ENCODE measurements at regions not wholly inside any gene's neighbourhood (a gene's known extent, or its start where the extent isn't known, plus 50 kb on each side); places are given as distances from the start of the nearest gene placed in this dataset.
A peak's percentile ranks its signal among the peaks of the same experiment; 100 is the strongest.
"Not testable (repeated sequence)": the region's sequence is repeated elsewhere in the genome, so short reads cannot be mapped to it uniquely, and the experiment has no call there.

GRCh38 chr15:60254416-60254815 lies 143.4 kb downstream of the ANXA2 start:
- no peak overlapping the region for H3K4me3 Mint-ChIP-seq
- no peak overlapping the region for H3K27ac Mint-ChIP-seq
- intact Hi-C loops (cut with micrococcal nuclease) = no loop called here
- no peak for DNase-seq
- peaks cover 62% of the 10 kb centered on the region for H3K27me3 Mint-ChIP-seq
- peaks cover 7% of the 10 kb centered on the region for H3K4me1 Mint-ChIP-seq
- H3K9me3 Mint-ChIP-seq = no peaks in the 10 kb centered on the region
- H3K36me3 Mint-ChIP-seq (ENCODE audit: low read depth) = no peaks in the 10 kb centered on the region

- peaks cover 7% of the 10 kb centered on the region for H3K4me1 Mint-ChIP-seq
- H3K4me3 Mint-ChIP-seq = no peak overlapping the region
- H3K9me3 Mint-ChIP-seq = no peaks in the 10 kb centered on the region
- H3K27ac Mint-ChIP-seq = no peak overlapping the region
- H3K27me3 Mint-ChIP-seq = peaks cover 66% of the 10 kb centered on the region
- DNase-seq = peak; percentile 77
- intact Hi-C loops (cut with micrococcal nuclease) = loop anchor here (5.0 kb wide), 1 partner anchor 338 kb away; no protein-coding TSS in a partner anchor
- no peaks in the 10 kb centered on the region for H3K36me3 Mint-ChIP-seq (ENCODE audit: low read depth)
These were observed 142.4 kb downstream of the ANXA2 start for GRCh38 chr15:60255390-60255789.

GRCh38 chr15:60257591-60258159 lies 140.1 kb downstream of the ANXA2 start:
- Mint-ChIP-seq H3K27ac (peak overlapping the region; percentile 3), H3K27me3 (peaks cover 49% of the 10 kb centered on the region), H3K9me3 (no peaks in the 10 kb centered on the region), H3K36me3 (ENCODE audit: low read depth) (no peaks in the 10 kb centered on the region), H3K4me1 (peaks cover 7% of the 10 kb centered on the region), H3K4me3 (no peak overlapping the region)
- intact Hi-C loops (cut with micrococcal nuclease) = loop anchor here (5.0 kb wide), 1 partner anchor 340 kb away; no protein-coding TSS in a partner anchor
- DNase-seq = no peak

DNA sequence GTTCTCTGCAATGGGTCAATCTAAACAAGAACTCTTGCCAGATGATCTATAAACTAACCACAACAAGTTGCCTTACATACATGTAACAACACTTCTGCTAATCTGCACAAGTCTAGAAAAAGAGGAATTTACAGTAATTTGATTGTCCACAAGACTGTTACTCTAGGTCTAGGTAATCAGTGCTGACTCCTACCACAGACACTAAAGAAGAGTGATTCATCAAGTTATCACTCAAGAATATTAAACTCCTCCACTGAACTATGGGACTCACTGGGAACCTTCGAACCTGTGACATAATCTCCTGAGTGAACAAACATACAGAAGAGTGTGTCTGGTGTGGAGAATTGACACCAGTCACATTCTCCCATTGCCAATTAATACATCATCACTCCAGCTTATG lies 138.3 kb downstream of the ANXA2 start:
- Mint-ChIP-seq H3K27ac (no peak overlapping the region), H3K4me1 (peaks cover 7% of the 10 kb centered on the region), H3K36me3 (ENCODE audit: low read depth) (no peaks in the 10 kb centered on the region), H3K27me3 (peaks cover 40% of the 10 kb centered on the region), H3K4me3 (no peak overlapping the region), H3K9me3 (no peaks in the 10 kb centered on the region)
- no peak for DNase-seq
- intact Hi-C loops (cut with micrococcal nuclease) = loop anchor here (5.0 kb wide), 1 partner anchor 342 kb away; no protein-coding TSS in a partner anchor

- intact Hi-C loops (cut with micrococcal nuclease) = no loop called here
- Mint-ChIP-seq H3K27me3 (peaks cover 46% of the 10 kb centered on the region), H3K4me3 (no peak overlapping the region), H3K36me3 (ENCODE audit: low read depth) (no peaks in the 10 kb centered on the region), H3K27ac (no peak overlapping the region), H3K9me3 (no peaks in the 10 kb centered on the region), H3K4me1 (no peaks in the 10 kb centered on the region)
- no peak for DNase-seq
These were observed 133.7 kb downstream of the ANXA2 start for GRCh38 chr15:60264088-60264487.

- H3K27ac Mint-ChIP-seq = no peak overlapping the region
- no peak for DNase-seq
- intact Hi-C loops (cut with micrococcal nuclease) = no loop called here
- H3K4me3 Mint-ChIP-seq = no peak overlapping the region
- no peaks in the 10 kb centered on the region for H3K36me3 Mint-ChIP-seq (ENCODE audit: low read depth)
- no peaks in the 10 kb centered on the region for H3K9me3 Mint-ChIP-seq
- no peaks in the 10 kb centered on the region for H3K4me1 Mint-ChIP-seq
- H3K27me3 Mint-ChIP-seq = peaks cover 45% of the 10 kb centered on the region
These were observed 133.2 kb downstream of the ANXA2 start for GRCh38 chr15:60264566-60264965.

DNA sequence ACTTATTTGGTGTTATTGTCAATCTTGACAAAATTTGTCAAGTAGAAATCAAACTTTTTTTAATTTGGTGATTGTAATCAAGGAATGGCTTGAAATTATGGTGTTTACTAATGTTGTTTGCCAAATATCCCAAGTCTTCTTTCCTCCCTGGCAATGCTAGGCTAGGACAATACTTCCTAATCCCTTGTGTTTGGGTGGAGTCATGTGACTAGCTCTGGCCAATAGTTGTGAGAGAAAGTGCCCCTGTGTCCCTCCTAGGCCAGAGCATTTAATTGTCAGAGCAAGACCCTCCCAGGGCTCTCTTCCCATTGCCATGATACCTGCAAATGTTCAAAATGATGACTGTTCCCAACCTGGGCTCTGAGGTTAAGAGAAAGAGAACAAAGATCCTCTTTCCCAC lies 132.7 kb downstream of the ANXA2 start:
- H3K27me3 Mint-ChIP-seq = peaks cover 44% of the 10 kb centered on the region
- no peaks in the 10 kb centered on the region for H3K4me1 Mint-ChIP-seq
- H3K4me3 Mint-ChIP-seq = no peak overlapping the region
- no peaks in the 10 kb centered on the region for H3K36me3 Mint-ChIP-seq (ENCODE audit: low read depth)
- no peak overlapping the region for H3K27ac Mint-ChIP-seq
- H3K9me3 Mint-ChIP-seq = no peaks in the 10 kb centered on the region
- intact Hi-C loops (cut with micrococcal nuclease) = no loop called here
- DNase-seq = no peak

GRCh38 chr15:60272623-60273022 lies 125.2 kb downstream of the ANXA2 start:
- no peaks in the 10 kb centered on the region for H3K4me1 Mint-ChIP-seq
- H3K36me3 Mint-ChIP-seq (ENCODE audit: low read depth) = peaks cover 2% of the 10 kb centered on the region
- no peak for DNase-seq
- intact Hi-C loops (cut with micrococcal nuclease) = no loop called here
- peaks cover 33% of the 10 kb centered on the region for H3K27me3 Mint-ChIP-seq
- no peak overlapping the region for H3K27ac Mint-ChIP-seq
- peaks cover 9% of the 10 kb centered on the region for H3K9me3 Mint-ChIP-seq
- H3K4me3 Mint-ChIP-seq = no peak overlapping the region

- H3K4me1 Mint-ChIP-seq = no peaks in the 10 kb centered on the region
- peaks cover 32% of the 10 kb centered on the region for H3K27me3 Mint-ChIP-seq
- H3K9me3 Mint-ChIP-seq = peaks cover 9% of the 10 kb centered on the region
- intact Hi-C loops (cut with micrococcal nuclease) = no loop called here
- no peak for DNase-seq
- H3K4me3 Mint-ChIP-seq = no peak overlapping the region
- peaks cover 2% of the 10 kb centered on the region for H3K36me3 Mint-ChIP-seq (ENCODE audit: low read depth)
- H3K27ac Mint-ChIP-seq = no peak overlapping the region
These were observed 122.2 kb downstream of the ANXA2 start for GRCh38 chr15:60275624-60276023.

DNA sequence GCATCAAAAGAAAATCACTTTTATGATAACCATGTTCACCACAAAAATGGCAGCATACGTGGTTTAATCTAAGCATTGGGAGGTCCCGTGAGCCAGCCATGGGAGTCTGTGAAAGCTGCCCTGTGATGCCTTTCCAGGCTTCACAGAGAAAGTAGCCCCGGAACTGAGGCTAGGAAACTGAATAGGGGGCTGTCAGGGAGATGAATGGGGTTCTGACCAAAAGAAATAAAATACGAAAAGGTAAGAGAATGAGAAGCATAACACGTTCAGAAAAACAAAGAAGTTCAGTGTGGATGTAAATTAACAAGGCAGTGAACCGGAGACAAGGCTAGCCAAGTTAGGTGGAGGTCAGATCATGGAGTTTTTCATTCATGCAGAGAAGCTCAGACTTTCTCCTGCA lies 118.9 kb downstream of the ANXA2 start:
- Mint-ChIP-seq H3K36me3 (ENCODE audit: low read depth) (peaks cover 2% of the 10 kb centered on the region), H3K4me3 (no peak overlapping the region), H3K27ac (no peak overlapping the region), H3K9me3 (peaks cover 9% of the 10 kb centered on the region), H3K27me3 (peaks cover 45% of the 10 kb centered on the region), H3K4me1 (no peaks in the 10 kb centered on the region)
- intact Hi-C loops (cut with micrococcal nuclease) = no loop called here
- DNase-seq = no peak

- Mint-ChIP-seq H3K9me3 (peaks cover 6% of the 10 kb centered on the region), H3K27me3 (peaks cover 54% of the 10 kb centered on the region), H3K4me1 (no peaks in the 10 kb centered on the region), H3K36me3 (ENCODE audit: low read depth) (peaks cover 2% of the 10 kb centered on the region), H3K27ac (no peak overlapping the region), H3K4me3 (no peak overlapping the region)
- intact Hi-C loops (cut with micrococcal nuclease) = no loop called here
- no peak for DNase-seq
These were observed 117.5 kb downstream of the ANXA2 start for GRCh38 chr15:60280259-60280658.

GRCh38 chr15:60283936-60284335 lies 113.8 kb downstream of the ANXA2 start:
- DNase-seq = no peak
- Mint-ChIP-seq H3K9me3 (no peaks in the 10 kb centered on the region), H3K27ac (no peak overlapping the region), H3K4me1 (no peaks in the 10 kb centered on the region), H3K4me3 (no peak overlapping the region), H3K27me3 (peaks cover 43% of the 10 kb centered on the region), H3K36me3 (ENCODE audit: low read depth) (no peaks in the 10 kb centered on the region)
- intact Hi-C loops (cut with micrococcal nuclease) = no loop called here

DNA sequence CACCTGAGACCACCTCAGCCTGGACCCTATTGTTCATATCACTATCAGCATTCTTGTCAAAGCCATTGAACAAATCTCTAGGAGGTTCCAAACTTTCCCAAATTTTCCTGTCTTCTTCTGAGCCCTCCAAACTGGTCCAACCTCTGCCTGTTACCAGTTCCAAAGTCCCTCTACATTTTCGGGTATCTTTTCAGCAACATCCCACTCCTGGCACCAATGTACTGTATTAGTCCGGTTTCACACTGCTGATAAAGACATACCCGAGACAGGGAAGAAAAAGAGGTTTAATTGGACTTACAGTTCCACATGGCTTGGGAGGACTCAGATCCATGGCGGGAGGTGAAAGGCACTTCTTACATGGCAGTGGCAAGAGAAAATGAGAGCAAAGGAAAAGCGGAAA lies 101.9 kb downstream of the ANXA2 start:
- intact Hi-C loops (cut with micrococcal nuclease); H3K4me3 Mint-ChIP-seq; H3K4me1 Mint-ChIP-seq: not testable (repeated sequence)

GRCh38 chr15:60297047-60297446 lies 100.7 kb downstream of the ANXA2 start:
- peaks cover 11% of the 10 kb centered on the region for H3K9me3 Mint-ChIP-seq
- no peak overlapping the region for H3K4me3 Mint-ChIP-seq
- intact Hi-C loops (cut with micrococcal nuclease) = no loop called here
- H3K27ac Mint-ChIP-seq = no peak overlapping the region
- no peaks in the 10 kb centered on the region for H3K36me3 Mint-ChIP-seq (ENCODE audit: low read depth)
- no peaks in the 10 kb centered on the region for H3K4me1 Mint-ChIP-seq
- DNase-seq = no peak
- peaks cover 10% of the 10 kb centered on the region for H3K27me3 Mint-ChIP-seq

More for the DNA sequence above, 101.9 kb downstream of the ANXA2 start:
- not testable (repeated sequence) for DNase-seq; H3K36me3 Mint-ChIP-seq (ENCODE audit: low read depth); H3K27ac Mint-ChIP-seq
- Mint-ChIP-seq H3K27me3 (peaks cover 16% of the 10 kb centered on the region), H3K9me3 (peaks cover 11% of the 10 kb centered on the region)

Measured in activated CD4-positive, alpha-beta T cell treated with anti-CD3 and anti-CD28 coated beads, Interleukin-2, amount 10 ng/mL, durations not matched to agents 24 days and 14 days (primary cell).